ENCODE measurements at regions not wholly inside any gene's neighbourhood (a gene's known extent, or its start where the extent isn't known, plus 50 kb on each side); places are given as distances from the start of the nearest gene placed in this dataset.

GRCh38 chr2:146785101-146785500 is 1059.7 kb upstream of the ACVR2A start:
- no peak for DNase-seq
- H3K27me3 ChIP-seq: no peaks in the 10 kb centered on the region
- H3K4me3 ChIP-seq: no peak overlapping the region
- H3K36me3 ChIP-seq: no peaks in the 10 kb centered on the region
- H3K27ac ChIP-seq: no peak overlapping the region
- TF ChIP-seq CTCF (IDR thresholded peaks at IDR 0.05): no peak
- TF ChIP-seq EP300 (IDR thresholded peaks at IDR 0.05): no peak
- no peak for TF ChIP-seq POLR2A (IDR thresholded peaks at IDR 0.05)
- intact Hi-C loops (cut with DNase I): no loop called here
- no peaks in the 10 kb centered on the region for H3K9me3 ChIP-seq
- no peaks in the 10 kb centered on the region for H3K4me1 ChIP-seq (ENCODE audit: insufficient read depth)

- 72 to 79% (median 78%) methylated on average over 4 of the region's 4 CpGs for WGBS, 3 donors
- Histone ChIP-seq H3K9me3 (no peaks in the 10 kb centered on the region), H3K27me3 (no peaks in the 10 kb centered on the region), H3K36me3 (no peaks in the 10 kb centered on the region), H3K4me3 (no peak overlapping the region), H3K27ac (no peak overlapping the region), H3K4me1 (ENCODE audit: insufficient read depth) (no peaks in the 10 kb centered on the region)
- intact Hi-C loops (cut with DNase I): no loop called here
- TF ChIP-seq POLR2A (IDR thresholded peaks at IDR 0.05) (no peak), CTCF (IDR thresholded peaks at IDR 0.05) (no peak), EP300 (IDR thresholded peaks at IDR 0.05) (no peak)
- no peak for DNase-seq
Observed at GRCh38 chr2:146784602-146785001, 1060.2 kb upstream of the ACVR2A start.

GRCh38 chr2:146777181-146777580 is 1067.6 kb upstream of the ACVR2A start:
- TF ChIP-seq EP300 (IDR thresholded peaks at IDR 0.05): no peak
- TF ChIP-seq POLR2A (IDR thresholded peaks at IDR 0.05): no peak
- no peak for TF ChIP-seq CTCF (IDR thresholded peaks at IDR 0.05)
- intact Hi-C loops (cut with DNase I): no loop called here
- 88 to 94% (median 91%) methylated on average over 2 of the region's 2 CpGs for WGBS, 3 donors

GRCh38 chr2:146776596-146776995 is 1068.2 kb upstream of the ACVR2A start:
- no peak overlapping the region for H3K4me3 ChIP-seq
- TF ChIP-seq EP300 (IDR thresholded peaks at IDR 0.05) (no peak), POLR2A (IDR thresholded peaks at IDR 0.05) (no peak), CTCF (IDR thresholded peaks at IDR 0.05) (no peak)
- no peaks in the 10 kb centered on the region for H3K36me3 ChIP-seq
- no peaks in the 10 kb centered on the region for H3K27me3 ChIP-seq
- 93 to 96% (median 94%) methylated on average over 4 of the region's 4 CpGs for WGBS, 3 donors
- H3K27ac ChIP-seq: no peak overlapping the region
- no peak for DNase-seq
- no peaks in the 10 kb centered on the region for H3K4me1 ChIP-seq (ENCODE audit: insufficient read depth)
- H3K9me3 ChIP-seq: no peaks in the 10 kb centered on the region
- intact Hi-C loops (cut with DNase I): no loop called here

More at GRCh38 chr2:146777181-146777580, 1067.6 kb upstream of the ACVR2A start:
- Histone ChIP-seq H3K36me3 (no peaks in the 10 kb centered on the region), H3K9me3 (no peaks in the 10 kb centered on the region), H3K4me1 (ENCODE audit: insufficient read depth) (no peaks in the 10 kb centered on the region), H3K4me3 (no peak overlapping the region), H3K27me3 (no peaks in the 10 kb centered on the region), H3K27ac (no peak overlapping the region)
- DNase-seq: no peak

- H3K9me3 ChIP-seq: no peaks in the 10 kb centered on the region
- no peak overlapping the region for H3K27ac ChIP-seq
- no peaks in the 10 kb centered on the region for H3K27me3 ChIP-seq
- H3K4me3 ChIP-seq: no peak overlapping the region
- H3K36me3 ChIP-seq: no peaks in the 10 kb centered on the region
- H3K4me1 ChIP-seq (ENCODE audit: insufficient read depth): no peaks in the 10 kb centered on the region
- intact Hi-C loops (cut with DNase I): no loop called here
- 46 to 63% (median 56%) methylated on average over 2 of the region's 2 CpGs for WGBS, 3 donors
- TF ChIP-seq POLR2A (IDR thresholded peaks at IDR 0.05): no peak
- TF ChIP-seq CTCF (IDR thresholded peaks at IDR 0.05): no peak
- no peak for TF ChIP-seq EP300 (IDR thresholded peaks at IDR 0.05)
- DNase-seq: no peak
Observed at GRCh38 chr2:146771531-146771930, 1073.3 kb upstream of the ACVR2A start.
